GM12891 (cell line): ENCODE measurements at regions not wholly inside any gene's neighbourhood (a gene's known extent, or its start where the extent isn't known, plus 50 kb on each side); places are given as distances from the start of the nearest gene placed in this dataset.
"Not testable (repeated sequence)": the region's sequence is repeated elsewhere in the genome, so short reads cannot be mapped to it uniquely, and the experiment has no call there.

Experiments
- PAX5 ChIP-seq: IDR thresholded peaks from 2 replicates; pipeline ENCODE4 v1.6.1; 2011; ENCODE audit warnings: low read length, moderate library complexity, mild to moderate bottlenecking; ENCODE audit not compliant: insufficient read depth, severe bottlenecking
- POLR2A ChIP-seq: IDR thresholded peaks from 2 replicates; pipeline ENCODE4 v1.6.1; 2011; ENCODE audit warnings: low read depth, low read length, control low read depth
- POLR2AphosphoS5 ChIP-seq: IDR thresholded peaks from 2 replicates; pipeline ENCODE4 v1.6.1; 2011; ENCODE audit warnings: low read depth, low read length, control low read depth
- SPI1 ChIP-seq: IDR thresholded peaks from 2 replicates; pipeline ENCODE4 v1.6.1; 2011; ENCODE audit warnings: low read depth, low read length, control low read depth
- TAF1 ChIP-seq: IDR thresholded peaks from 2 replicates; pipeline ENCODE4 v1.6.1; 2011; ENCODE audit warnings: low read depth, low read length, control low read depth

- not testable (repeated sequence) for TF ChIP-seq POLR2A, POLR2AphosphoS5, TAF1, SPI1, PAX5
Observed at GRCh38 chr16:5203675-5204074, 106.1 kb upstream of the EEF2KMT start.
